NCI-H524 treated with DMSO at 0.1 percent for 48 hours (cell line): ENCODE measurements at regions not wholly inside any gene's neighbourhood (a gene's known extent, or its start where the extent isn't known, plus 50 kb on each side); places are given as distances from the start of the nearest gene placed in this dataset.

ENCODE experiments used
- DNase-seq: peaks from one replicate; lab custom pipeline; 2025; lab: John Stamatoyannopoulos, UW

DNA sequence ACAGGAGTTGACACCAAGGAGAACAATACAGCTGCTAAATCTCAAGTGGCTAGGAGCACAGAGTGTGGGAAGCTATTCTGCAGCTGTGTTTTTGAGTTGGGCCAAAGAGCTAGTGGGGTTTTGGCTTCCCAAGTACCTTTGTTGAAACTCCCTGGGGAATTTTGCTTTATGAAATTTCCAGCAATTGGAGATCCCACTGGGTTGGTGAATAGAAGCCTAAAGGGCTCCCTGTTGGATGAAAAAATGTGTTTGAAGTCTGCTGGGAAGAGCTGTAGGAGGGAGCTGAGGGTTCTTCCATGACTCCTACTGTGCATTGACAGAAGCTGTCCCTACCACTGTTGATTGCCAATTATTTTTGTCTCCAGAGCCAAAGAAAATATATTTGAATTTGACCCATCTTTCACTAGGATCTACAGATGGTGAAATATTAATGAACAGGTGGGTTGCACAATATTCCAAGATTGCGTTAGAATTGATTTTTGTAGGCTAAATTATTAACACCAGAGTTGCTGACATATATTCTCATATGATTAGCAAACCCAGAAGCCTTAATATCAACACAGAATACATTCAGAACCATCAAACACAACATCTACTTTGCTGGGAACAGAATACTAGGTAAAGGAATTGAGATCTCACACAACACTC, 95.4 kb upstream of the CYP1B1 start:
- DNase-seq: no peak

DNA sequence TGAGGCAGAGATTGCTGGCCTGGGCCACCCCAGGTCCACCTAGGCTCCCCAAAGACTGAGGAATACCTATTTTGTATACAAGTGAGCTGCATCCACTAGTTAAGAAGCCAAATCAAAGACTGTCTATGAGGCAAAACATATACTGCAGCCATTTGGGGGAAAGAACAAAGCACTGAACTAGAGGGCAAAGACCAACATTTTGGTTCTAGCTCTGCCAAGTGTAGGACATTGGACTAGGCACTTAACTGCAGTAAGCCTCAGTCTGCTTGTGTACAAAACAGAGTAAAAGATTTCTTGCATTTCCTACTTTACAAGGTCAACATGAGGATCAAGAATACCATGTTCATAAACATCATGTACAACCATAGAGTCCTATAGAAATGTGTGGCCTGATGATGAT, 94.8 kb upstream of the CYP1B1 start:
- DNase-seq: no peak

DNA sequence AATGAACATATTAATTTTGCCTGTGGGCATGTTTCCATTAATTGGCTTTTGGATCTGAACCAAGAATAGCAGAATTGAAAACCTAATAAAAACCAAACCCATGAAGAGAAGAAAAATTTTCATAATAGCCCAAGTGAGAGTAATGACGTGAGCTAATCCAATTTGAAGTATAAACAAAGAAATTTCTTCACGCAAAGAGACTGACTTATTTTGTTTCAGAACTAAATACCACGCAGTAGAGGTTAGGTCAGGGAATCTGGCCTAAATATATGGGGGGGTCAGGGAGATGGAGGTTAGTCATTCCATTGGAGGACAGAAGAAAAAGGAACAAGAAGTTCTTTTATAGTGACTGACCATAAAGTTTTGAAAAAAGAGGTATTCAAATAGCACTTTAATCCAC, 94.1 kb upstream of the CYP1B1 start:
- DNase-seq: no peak

GRCh38 chr2:38168710-38169480, 92.9 kb upstream of the CYP1B1 start:
- DNase-seq: no peak

GRCh38 chr2:38167968-38168350, 92.0 kb upstream of the CYP1B1 start:
- no peak for DNase-seq

DNA sequence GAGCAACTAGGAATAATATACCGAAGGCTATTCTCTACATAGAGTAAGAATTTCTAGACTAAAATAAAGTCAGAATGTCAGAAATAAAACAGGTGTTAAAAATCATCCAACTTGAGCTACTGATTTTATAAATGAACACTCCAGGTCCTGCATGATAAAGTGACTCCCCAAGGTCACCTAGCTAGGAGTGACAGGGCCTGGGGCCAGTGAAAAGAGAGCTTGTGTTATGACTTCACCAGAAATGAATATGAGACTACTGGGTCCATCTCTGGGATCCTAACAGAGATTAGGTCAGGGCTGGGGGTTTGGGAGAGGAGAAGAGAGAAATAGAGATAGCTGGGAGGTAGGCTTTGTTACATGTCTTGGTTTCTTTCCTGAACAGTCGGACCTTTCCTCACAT, 89.7 kb upstream of the CYP1B1 start:
- no peak for DNase-seq

- DNase-seq: no peak
Observed at GRCh38 chr2:38164881-38165280, 88.9 kb upstream of the CYP1B1 start.

- no peak for DNase-seq
Observed at GRCh38 chr2:38163579-38163978, 87.6 kb upstream of the CYP1B1 start.

DNA sequence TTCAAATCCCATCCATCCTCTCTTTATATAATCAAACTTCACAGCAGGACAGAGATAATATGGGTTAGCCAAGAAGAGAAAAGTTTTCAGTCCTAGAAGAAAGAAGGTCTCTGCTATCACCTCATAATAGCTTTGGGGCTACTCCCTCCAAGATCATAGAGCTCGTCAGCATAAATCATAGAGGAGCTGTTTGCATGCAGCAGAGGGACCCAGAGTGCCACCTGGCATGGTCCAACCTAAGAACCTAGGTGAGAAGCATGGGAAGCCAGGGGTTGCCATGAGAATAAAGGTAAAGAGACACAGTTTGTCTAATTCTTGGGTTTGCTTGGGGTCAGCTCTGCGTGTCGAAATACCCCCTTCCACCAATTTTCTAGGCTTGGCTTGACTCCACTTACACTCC, 87.1 kb upstream of the CYP1B1 start:
- DNase-seq: no peak

GRCh38 chr2:38160516-38160915, 84.6 kb upstream of the CYP1B1 start:
- DNase-seq: no peak

GRCh38 chr2:38159597-38159996, 83.6 kb upstream of the CYP1B1 start:
- no peak for DNase-seq

DNA sequence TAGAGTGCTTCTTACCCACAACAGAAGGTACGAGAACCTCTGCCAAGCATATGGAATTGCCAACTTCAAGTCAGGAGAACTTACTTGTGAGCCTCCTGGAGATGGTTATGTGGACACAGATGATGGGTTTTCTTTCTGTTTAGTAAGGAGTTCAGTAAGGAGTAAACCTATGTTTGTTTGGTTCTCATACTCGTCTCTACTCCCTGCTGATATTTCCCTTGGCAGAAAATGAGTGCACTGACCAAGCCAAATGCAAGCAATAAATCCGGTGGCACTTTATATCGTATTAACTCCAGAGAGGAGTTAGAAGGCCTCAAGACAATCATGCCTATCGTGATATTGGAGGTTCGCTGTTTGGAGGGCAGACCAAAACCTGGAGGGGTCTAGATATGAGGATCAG, 83.2 kb upstream of the CYP1B1 start:
- DNase-seq: no peak

DNA sequence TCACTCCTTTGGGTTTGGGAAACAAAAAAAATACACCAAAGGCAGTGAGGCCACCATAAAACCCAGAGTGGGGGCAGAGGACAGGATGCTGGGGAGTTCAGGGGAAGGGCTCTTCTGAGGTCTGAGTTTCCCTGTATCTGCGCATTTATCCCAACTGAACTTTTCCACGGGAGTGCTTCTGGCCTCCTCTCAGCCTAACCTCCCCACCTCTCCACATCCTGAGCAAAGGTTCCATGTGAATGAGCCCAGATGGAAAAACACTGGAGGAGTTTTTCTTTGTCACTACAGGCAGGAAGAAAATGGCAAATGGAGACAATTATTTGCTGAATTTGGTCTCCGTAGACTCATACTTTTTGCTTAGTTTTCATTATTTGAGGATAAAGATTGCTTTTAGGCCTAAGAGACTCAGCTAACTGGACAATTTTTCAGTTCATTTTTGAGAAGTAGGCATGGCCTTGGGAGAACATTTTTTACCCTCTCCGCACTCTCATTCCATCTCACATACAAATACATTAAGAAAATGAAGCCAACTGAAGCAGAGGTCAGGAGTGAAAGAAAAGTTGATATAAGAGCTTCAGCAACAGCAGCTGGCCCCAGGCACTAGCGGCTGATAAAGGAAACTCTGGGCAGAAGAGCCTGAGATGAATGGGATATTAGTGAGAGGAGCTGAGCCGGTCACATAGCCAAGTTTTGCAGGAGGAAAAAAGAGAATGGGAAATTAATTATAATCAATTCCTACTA, 82.6 kb upstream of the CYP1B1 start:
- DNase-seq: no peak

DNA sequence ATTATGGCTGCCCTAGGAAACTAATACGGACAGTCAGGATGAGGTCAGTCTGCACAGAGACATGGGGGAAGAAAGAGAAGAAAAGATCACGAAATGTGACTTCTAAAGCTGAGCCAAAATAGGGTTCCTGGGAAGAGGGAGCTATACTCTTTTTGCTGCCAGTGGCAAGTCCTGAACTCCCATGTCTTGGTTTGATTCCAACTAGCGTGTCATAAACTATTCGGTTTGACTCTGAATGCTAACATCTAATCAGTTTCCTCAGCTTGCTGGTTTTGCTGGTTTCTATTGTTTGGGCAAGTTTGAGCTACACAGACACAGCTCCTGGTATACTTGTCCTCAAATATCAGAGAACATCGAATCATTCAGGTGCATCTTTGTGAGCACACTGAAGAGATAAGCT, 80.5 kb upstream of the CYP1B1 start:
- DNase-seq: no peak

DNA sequence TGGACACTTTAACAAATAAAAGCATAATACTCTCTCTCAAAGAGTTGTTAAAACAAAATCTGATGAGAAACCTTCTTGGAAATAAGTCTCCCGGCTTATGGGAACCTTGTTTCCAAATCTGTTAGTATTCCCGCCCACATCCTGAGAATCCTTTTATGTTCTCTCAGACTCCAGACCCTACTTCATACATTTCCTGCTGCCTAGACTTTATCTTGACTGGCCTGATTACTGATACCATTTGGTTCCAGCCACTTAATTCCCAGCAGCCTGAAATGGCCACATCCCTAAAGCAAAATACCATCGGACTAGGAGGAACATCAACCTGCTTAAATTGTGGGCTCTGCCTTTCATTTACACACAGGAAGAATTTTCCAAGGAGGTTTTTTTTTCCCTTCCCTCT, 79.1 kb upstream of the CYP1B1 start:
- no peak for DNase-seq

DNA sequence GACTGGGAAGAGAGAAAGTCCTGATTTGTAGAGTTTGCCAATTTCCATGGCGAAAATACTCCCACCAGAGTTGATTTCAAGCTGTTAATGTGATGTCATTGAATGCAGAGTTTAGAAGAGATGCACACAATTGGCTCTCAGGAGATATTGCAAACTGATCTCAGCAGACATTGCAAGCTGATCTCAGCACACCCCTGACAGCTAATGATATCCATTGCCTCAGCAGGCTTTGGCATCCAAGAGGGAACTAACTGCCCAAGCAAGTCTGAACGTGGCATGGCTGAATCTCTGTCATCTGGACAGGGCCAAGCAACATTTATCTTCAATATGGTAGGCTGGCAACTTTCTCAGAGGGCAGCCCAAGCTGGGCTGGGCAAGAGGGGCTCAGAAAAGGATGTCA, 78.4 kb upstream of the CYP1B1 start:
- DNase-seq: no peak

DNA sequence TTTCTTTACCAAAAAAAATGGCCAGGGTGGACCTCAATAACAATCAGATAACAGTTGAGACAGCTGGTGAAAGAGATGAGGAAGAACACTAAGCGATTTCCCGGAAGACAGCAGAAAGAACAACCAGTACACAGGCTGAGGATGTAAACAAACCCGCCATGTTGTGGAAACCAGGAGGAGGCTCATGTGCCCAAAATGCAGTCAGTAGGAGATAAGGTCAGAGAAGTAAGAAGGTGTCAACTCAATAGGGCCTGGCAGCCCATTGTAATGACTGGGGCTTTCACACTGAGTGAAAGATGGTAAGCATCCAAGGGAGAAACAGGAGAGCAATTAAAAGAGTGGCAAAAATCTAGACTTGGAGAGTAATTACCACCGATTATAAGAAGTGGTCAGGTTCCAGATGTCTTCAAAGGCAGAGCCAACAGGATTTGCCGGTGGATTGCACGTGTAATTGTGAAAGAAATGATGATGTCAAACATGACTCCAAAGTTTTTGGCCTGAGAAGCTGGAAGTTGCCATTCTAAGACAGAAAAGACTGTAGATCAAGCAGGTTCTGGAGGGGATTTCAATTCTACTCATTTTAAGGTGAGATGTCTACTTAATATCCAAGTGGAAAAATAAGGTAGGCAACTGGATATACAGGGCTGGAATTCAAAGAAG, 77.7 kb upstream of the CYP1B1 start:
- DNase-seq: no peak

DNA sequence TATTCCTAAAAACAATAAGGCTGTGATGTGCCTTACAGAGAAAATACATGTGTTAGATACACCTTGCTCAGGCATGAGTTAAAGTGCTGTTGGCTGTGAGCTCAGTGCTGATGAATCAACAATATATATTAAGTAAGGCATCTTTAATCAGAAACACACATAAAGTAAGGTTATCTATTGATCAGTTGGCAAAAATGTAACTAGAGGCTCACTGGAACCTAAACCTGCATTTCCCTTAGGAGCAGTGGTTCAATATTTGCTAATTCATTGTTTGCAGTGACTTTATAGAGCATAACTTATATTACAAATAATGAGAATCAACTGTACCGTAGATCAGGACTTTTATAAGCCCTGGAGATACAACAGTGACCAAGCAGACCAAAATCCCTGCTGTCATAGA, 77.0 kb upstream of the CYP1B1 start:
- no peak for DNase-seq

DNA sequence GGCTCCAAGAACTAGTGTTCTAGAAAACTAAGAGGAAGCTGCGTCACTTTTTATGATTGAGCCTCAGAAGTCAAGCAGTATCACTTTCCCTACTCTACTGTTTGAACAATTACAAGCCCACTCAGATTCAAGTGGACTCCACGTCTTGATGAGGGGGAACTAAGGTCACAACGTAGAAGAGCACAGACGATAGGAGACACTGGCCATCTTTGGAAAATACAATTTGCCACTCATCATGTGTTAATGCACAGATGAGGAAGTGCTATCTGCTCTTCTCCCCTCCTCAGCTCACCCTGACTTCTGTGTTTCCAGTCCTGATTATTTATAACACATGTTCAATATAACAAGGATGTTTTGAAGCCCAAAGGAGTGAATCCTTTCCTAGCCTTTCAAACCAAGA, 76.1 kb upstream of the CYP1B1 start:
- DNase-seq: no peak

GRCh38 chr2:38149531-38149930, 73.6 kb upstream of the CYP1B1 start:
- no peak for DNase-seq

DNA sequence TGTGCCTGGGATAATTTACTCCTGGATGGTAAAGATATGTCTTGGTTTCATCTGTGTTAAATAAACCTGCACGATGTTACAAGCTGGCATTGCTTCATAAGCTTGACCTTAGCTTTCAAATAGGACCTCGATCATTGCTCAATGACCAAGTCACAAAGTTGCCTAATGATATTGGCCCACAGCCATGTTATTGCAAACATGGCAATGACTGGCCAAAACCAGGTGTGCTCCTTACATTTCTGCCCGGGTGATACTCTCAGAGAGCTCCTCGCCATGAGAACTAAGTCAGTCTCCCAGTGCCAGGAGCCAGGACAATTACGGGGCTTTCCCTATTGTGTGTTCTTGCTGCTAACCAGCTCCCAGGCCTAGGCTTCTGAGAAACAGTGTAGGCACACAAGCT, 72.5 kb upstream of the CYP1B1 start:
- DNase-seq: no peak

DNA sequence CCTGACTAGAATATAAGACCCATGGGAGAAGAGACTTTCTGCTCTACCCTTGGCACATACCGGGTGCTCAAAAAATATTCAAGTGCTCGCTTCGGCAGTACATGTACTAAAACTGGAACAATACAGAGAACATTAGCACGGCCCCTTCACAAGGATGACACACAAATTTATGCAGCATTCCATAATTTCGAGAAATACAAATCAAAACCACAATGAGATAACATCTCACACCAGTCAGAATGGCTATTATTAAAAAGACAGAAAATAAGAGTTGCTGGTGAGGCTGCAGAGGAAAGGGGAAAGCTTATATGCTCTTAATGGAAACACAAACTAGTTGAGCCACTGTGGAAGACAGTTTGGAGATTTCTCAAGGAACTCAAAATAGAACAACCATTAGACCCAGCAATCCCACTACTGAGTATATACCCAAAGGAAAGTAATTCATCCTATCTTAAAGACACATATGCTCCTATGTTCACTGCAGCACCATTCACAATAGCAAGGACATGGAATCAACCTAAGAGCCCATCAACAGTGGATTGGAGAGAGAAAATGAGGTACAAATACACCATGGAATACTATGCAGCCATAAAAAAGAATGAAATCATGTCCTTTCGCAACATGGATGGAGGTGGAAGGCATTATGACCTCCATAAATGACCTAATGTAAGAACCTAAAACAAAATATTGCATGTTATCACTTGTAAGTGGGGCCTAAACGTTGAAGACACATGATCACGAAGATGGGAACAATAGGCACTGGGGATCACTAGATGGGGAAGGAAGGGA, 71.6 kb upstream of the CYP1B1 start:
- no peak for DNase-seq
